Smooth muscle cell (in vitro differentiated cells): ENCODE measurements at regions not wholly inside any gene's neighbourhood (a gene's known extent, or its start where the extent isn't known, plus 50 kb on each side); places are given as distances from the start of the nearest gene placed in this dataset.

ENCODE experiments used
- DNase-seq: peaks from one replicate; lab custom pipeline; 2025; ENCODE audit not compliant: unreplicated experiment; lab: John Stamatoyannopoulos, UW
- H2AFZ ChIP-seq: fragments of 200-600 bp; sonication (generic); 2 replicates; pipeline ENCODE4 v1.6.0; 2016; ENCODE audit warnings: antibody characterized with exemption, low read depth, mild to moderate bottlenecking
- H3F3A ChIP-seq: fragments of 200-600 bp; sonication (generic); 2 replicates; pipeline ENCODE4 v1.6.0; 2017; ENCODE audit warnings: antibody characterized with exemption, low read depth
- H3K27ac ChIP-seq: fragments of 200-600 bp; sonication (generic); 2 replicates; pipeline ENCODE4 v1.5.1; 2016; ENCODE audit warnings: low read depth, mild to moderate bottlenecking
- H3K27me3 ChIP-seq: fragments of 200-600 bp; sonication (generic); 2 replicates; pipeline ENCODE4 v1.6.1; 2016; ENCODE audit warnings: low read depth, mild to moderate bottlenecking
- H3K36me3 ChIP-seq: fragments of 200-600 bp; sonication (generic); 2 replicates; pipeline ENCODE4 v1.5.1; 2016; ENCODE audit warnings: low read depth
- H3K4me1 ChIP-seq: fragments of 200-600 bp; sonication (generic); 2 replicates; pipeline ENCODE4 v1.5.1; 2016; ENCODE audit warnings: low read depth
- H3K4me2 ChIP-seq: fragments of 200-600 bp; sonication (generic); 2 replicates; pipeline ENCODE4 v1.6.0; 2016; ENCODE audit warnings: mild to moderate bottlenecking
- H3K4me3 ChIP-seq: fragments of 200-600 bp; sonication (generic); 2 replicates; pipeline ENCODE4 v1.5.1; 2016; ENCODE audit warnings: mild to moderate bottlenecking
- H3K79me2 ChIP-seq: fragments of 200-600 bp; sonication (generic); 2 replicates; pipeline ENCODE4 v1.6.0; 2016; ENCODE audit warnings: low read depth, mild to moderate bottlenecking
- H3K9ac ChIP-seq: fragments of 200-600 bp; sonication (generic); 2 replicates; pipeline ENCODE4 v1.6.0; 2016; ENCODE audit warnings: low read depth
- H3K9me3 ChIP-seq: fragments of 200-600 bp; sonication (generic); replicated peaks from 2 replicates; pipeline ENCODE4 v1.5.1; 2016; ENCODE audit warnings: low read depth
- H4K20me1 ChIP-seq: fragments of 200-600 bp; sonication (generic); 2 replicates; pipeline ENCODE4 v1.6.0; 2016; ENCODE audit warnings: low read depth
- CTCF ChIP-seq: fragments of 200-600 bp; sonication (generic); IDR thresholded peaks from 2 replicates; pipeline ENCODE4 v1.5.1; 2017; ENCODE audit warnings: borderline replicate concordance, mild to moderate bottlenecking, antibody characterized with exemption; ENCODE audit not compliant: insufficient read depth, poor library complexity, severe bottlenecking
- WGBS: methylation state at CpG from one replicate; pipeline ENCODE4 v1.1.7; 2016; ENCODE audit warnings: low lambda C conversion rate; 5-methylcytosine and 5-hydroxymethylcytosine counted together

- no peak for DNase-seq
Observed at GRCh38 chr2:41896186-41896846, 151.5 kb upstream of the PKDCC start.

GRCh38 chr2:41899189-41899588 lies 148.6 kb upstream of the PKDCC start:
- no peaks in the 10 kb centered on the region for H3K79me2 ChIP-seq
- no peak for TF ChIP-seq CTCF
- no peaks in the 10 kb centered on the region for H3F3A ChIP-seq
- peak overlapping the region; percentile 21 for H3K4me2 ChIP-seq
- 37% methylated on average over 2 of the region's 2 CpGs for WGBS
- no peaks in the 10 kb centered on the region for H3K27me3 ChIP-seq
- no peak overlapping the region for H2AFZ ChIP-seq
- H3K9ac ChIP-seq, result no peak overlapping the region
- H3K9me3 ChIP-seq, result no peaks in the 10 kb centered on the region
- DNase-seq, result no peak
- H3K4me1 ChIP-seq, result no peaks in the 10 kb centered on the region
- H3K4me3 ChIP-seq, result no peak overlapping the region
- no peaks in the 10 kb centered on the region for H3K36me3 ChIP-seq
- H4K20me1 ChIP-seq, result no peaks in the 10 kb centered on the region
- peak overlapping the region; percentile 47 for H3K27ac ChIP-seq

More at GRCh38 chr2:41896186-41896846, 151.5 kb upstream of the PKDCC start:
- Histone ChIP-seq H3K36me3 (no peaks in the 10 kb centered on the region), H3K4me3 (no peak overlapping the region), H3F3A (no peaks in the 10 kb centered on the region), H2AFZ (no peak overlapping the region), H4K20me1 (no peaks in the 10 kb centered on the region), H3K9ac (no peak overlapping the region), H3K4me1 (no peaks in the 10 kb centered on the region), H3K4me2 (no peak overlapping the region), H3K27me3 (no peaks in the 10 kb centered on the region), H3K9me3 (no peaks in the 10 kb centered on the region), H3K27ac (no peak overlapping the region), H3K79me2 (no peaks in the 10 kb centered on the region)
- WGBS, result 8% methylated on average over 5 of the region's 5 CpGs
- TF ChIP-seq CTCF, result no peak

GRCh38 chr2:41900101-41900577 lies 147.7 kb upstream of the PKDCC start:
- no peaks in the 10 kb centered on the region for H3K9me3 ChIP-seq
- no peak for TF ChIP-seq CTCF
- no peaks in the 10 kb centered on the region for H3K79me2 ChIP-seq
- no peak overlapping the region for H3K9ac ChIP-seq
- H3K36me3 ChIP-seq, result no peaks in the 10 kb centered on the region
- no peak overlapping the region for H3K27ac ChIP-seq
- WGBS, result 97% methylated on average over 1 of the region's 1 CpG
- H3K4me2 ChIP-seq, result no peak overlapping the region
- no peak overlapping the region for H3K4me3 ChIP-seq
- no peaks in the 10 kb centered on the region for H3K4me1 ChIP-seq
- no peaks in the 10 kb centered on the region for H3F3A ChIP-seq
- H2AFZ ChIP-seq, result no peak overlapping the region
- DNase-seq, result no peak
- no peaks in the 10 kb centered on the region for H3K27me3 ChIP-seq
- no peaks in the 10 kb centered on the region for H4K20me1 ChIP-seq

GRCh38 chr2:41902897-41903296 lies 144.9 kb upstream of the PKDCC start:
- Histone ChIP-seq H3K27me3 (no peaks in the 10 kb centered on the region), H4K20me1 (no peaks in the 10 kb centered on the region), H3K4me1 (peaks cover 6% of the 10 kb centered on the region), H3K36me3 (no peaks in the 10 kb centered on the region), H2AFZ (no peak overlapping the region), H3K4me2 (no peak overlapping the region), H3K79me2 (no peaks in the 10 kb centered on the region), H3K4me3 (no peak overlapping the region), H3K9me3 (no peaks in the 10 kb centered on the region), H3K9ac (no peak overlapping the region), H3K27ac (no peak overlapping the region), H3F3A (no peaks in the 10 kb centered on the region)
- no peak for TF ChIP-seq CTCF
- no peak for DNase-seq
- 99% methylated on average over 2 of the region's 2 CpGs for WGBS
